IMR-90 (cell line): ENCODE measurements at regions not wholly inside any gene's neighbourhood (a gene's known extent, or its start where the extent isn't known, plus 50 kb on each side); places are given as distances from the start of the nearest gene placed in this dataset.

Source experiments
- ATAC-seq: fragments of 200-7000 bp; cut with Tn5 transposase; 2 replicates; pipeline ENCODE4 v1.9.1; 2020; ENCODE audit warnings: low read depth, mild to moderate bottlenecking, moderate library complexity
- BruUV-seq: library from RNA; stranded (reverse); fragments of 400-500 nt; replicated peaks from 2 replicates; lab custom pipeline; 2021; lab: Mats Ljungman, UMichigan
- CTCF ChIA-PET: fragments of 300-600 bp; formaldehyde crosslinking; extraction: SDS; loops from one replicate; lab custom pipeline; 2021; ENCODE audit warnings: antibody characterized with exemption; lab: Yijun Ruan, JAX
- POLR2A ChIA-PET: fragments of 300-600 bp; sonication (Branson Sonifier 250); formaldehyde crosslinking; loops from one replicate; lab custom pipeline; 2022; ENCODE audit warnings: antibody characterized with exemption; ENCODE audit not compliant: unreplicated experiment; lab: Charles Lee
- DNase-seq: peaks from one replicate; pipeline ENCODE4 v3.0.0; 2013
- H2AFZ ChIP-seq: replicated peaks from 2 replicates; pipeline ENCODE3; 2013; ENCODE audit warnings: low read length, mild to moderate bottlenecking; ENCODE audit not compliant: poor library complexity
- H2AK5ac ChIP-seq: 2 replicates; pipeline ENCODE4 v1.6.1; 2013; ENCODE audit warnings: low read depth, low read length, inconsistent platforms
- H2AK9ac ChIP-seq: replicated peaks from 2 replicates; pipeline ENCODE3; 2013; ENCODE audit warnings: mild to moderate bottlenecking, low read depth, low read length, moderate library complexity; ENCODE audit not compliant: poor library complexity
- H2BK120ac ChIP-seq: 2 replicates; pipeline ENCODE4 v1.6.1; 2013; ENCODE audit warnings: low read depth, low read length, inconsistent platforms
- H2BK15ac ChIP-seq: 3 replicates; pipeline ENCODE4 v1.6.1; 2013; ENCODE audit warnings: low read depth, low read length, inconsistent platforms
- H2BK20ac ChIP-seq: 2 replicates; pipeline ENCODE4 v1.6.1; 2013; ENCODE audit warnings: low read depth, mild to moderate bottlenecking, inconsistent platforms, low read length, moderate library complexity
- H2BK5ac ChIP-seq: 2 replicates; pipeline ENCODE4 v1.6.1; 2013; ENCODE audit warnings: mild to moderate bottlenecking, low read depth, low read length, inconsistent platforms; ENCODE audit not compliant: poor library complexity, severe bottlenecking
- H3K14ac ChIP-seq: replicated peaks from 2 replicates; pipeline ENCODE4 v1.6.1; 2013; ENCODE audit warnings: low read depth, low read length, inconsistent platforms
- H3K18ac ChIP-seq: 2 replicates; pipeline ENCODE4 v1.6.1; 2013; ENCODE audit warnings: low read depth, low read length, control low read depth
- H3K23ac ChIP-seq: 2 replicates; pipeline ENCODE4 v1.6.1; 2013; ENCODE audit warnings: low read depth, low read length, inconsistent platforms
- H3K27ac ChIP-seq: 2 replicates; pipeline ENCODE4 v1.5.1; 2013; ENCODE audit warnings: mild to moderate bottlenecking, control low read depth, low read length; ENCODE audit not compliant: insufficient read depth
- H3K27me3 ChIP-seq: 2 replicates; pipeline ENCODE4 v1.6.1; 2013; ENCODE audit warnings: low read length; ENCODE audit not compliant: control insufficient read depth, insufficient read depth
- H3K36me3 ChIP-seq: 2 replicates; pipeline ENCODE4 v1.6.1; 2013; ENCODE audit warnings: low read length, mixed read lengths; ENCODE audit not compliant: control insufficient read depth, insufficient read depth
- H3K4ac ChIP-seq: 2 replicates; pipeline ENCODE4 v1.6.1; 2013; ENCODE audit warnings: low read depth, low read length, inconsistent platforms
- H3K4me1 ChIP-seq: 2 replicates; pipeline ENCODE4 v1.6.1; 2013; ENCODE audit warnings: low read length, mixed read lengths; ENCODE audit not compliant: control insufficient read depth, insufficient read depth
- H3K4me2 ChIP-seq: 2 replicates; pipeline ENCODE4 v1.6.1; 2013; ENCODE audit warnings: low read depth, mild to moderate bottlenecking, control low read depth, low read length, moderate library complexity
- H3K4me3 ChIP-seq: 2 replicates; pipeline ENCODE4 v1.5.1; 2013; ENCODE audit warnings: low read depth, mild to moderate bottlenecking, control low read depth, low read length, moderate library complexity; ENCODE audit not compliant: insufficient read depth
- H3K56ac ChIP-seq: 2 replicates; pipeline ENCODE4 v1.6.1; 2013; ENCODE audit warnings: low read length, inconsistent platforms; ENCODE audit not compliant: insufficient read depth; ENCODE audit errors: extremely low read depth
- H3K79me1 ChIP-seq, 2 experiments: 2 replicates each; pipeline ENCODE4 v1.6.1; 2013; ENCODE audit warnings: low read length in 2 of 2, inconsistent platforms in 1 of 2, low read depth in 1 of 2
- H3K9ac ChIP-seq: 2 replicates; pipeline ENCODE4 v1.6.1; 2013; ENCODE audit warnings: low read depth, low read length, control low read depth
- H3K9me1 ChIP-seq: 2 replicates; pipeline ENCODE4 v1.6.1; 2013; ENCODE audit warnings: low read length, inconsistent platforms; ENCODE audit not compliant: insufficient read depth
- H3K9me3 ChIP-seq: 2 replicates; pipeline ENCODE4 v1.6.1; 2013; ENCODE audit warnings: low read length; ENCODE audit not compliant: control insufficient read depth, insufficient read depth
- H4K20me1 ChIP-seq: 2 replicates; pipeline ENCODE4 v1.6.1; 2013; ENCODE audit warnings: low read length, inconsistent platforms; ENCODE audit not compliant: insufficient read depth
- H4K5ac ChIP-seq: 2 replicates; pipeline ENCODE4 v1.6.1; 2013; ENCODE audit warnings: mild to moderate bottlenecking, low read depth, low read length, control low read depth
- H4K8ac ChIP-seq, 2 experiments: 2 replicates each; pipeline ENCODE4 v1.6.1; 2013; ENCODE audit warnings: low read depth in 2 of 2, low read length in 2 of 2, control low read depth in 1 of 2, inconsistent platforms in 1 of 2
- H4K91ac ChIP-seq: 2 replicates; pipeline ENCODE4 v1.6.1; 2013; ENCODE audit warnings: low read depth, low read length, inconsistent platforms; ENCODE audit not compliant: insufficient read depth
- BHLHE40 ChIP-seq: fragments of 150-350 bp; IDR thresholded peaks from 2 replicates; pipeline ENCODE4 v1.6.1; 2016; ENCODE audit warnings: mild to moderate bottlenecking, low read depth, low read length
- FOS ChIP-seq: fragments of 150-350 bp; IDR thresholded peaks from 2 replicates; pipeline ENCODE4 v1.6.1; 2016; ENCODE audit warnings: low read depth, low read length
- MAFK ChIP-seq: IDR thresholded peaks from 2 replicates; pipeline ENCODE4 v1.6.1; 2012; ENCODE audit warnings: low read depth, low read length, improper control_type of control experiment
- MAZ ChIP-seq: IDR thresholded peaks from 2 replicates; pipeline ENCODE4 v1.6.1; 2012; ENCODE audit warnings: low read depth, mild to moderate bottlenecking, low read length, improper control_type of control experiment, moderate library complexity, borderline replicate concordance
- MXI1 ChIP-seq: IDR thresholded peaks from 2 replicates; pipeline ENCODE4 v1.6.1; 2012; ENCODE audit warnings: low read depth, mild to moderate bottlenecking, low read length, moderate library complexity, borderline replicate concordance
- POLR2A ChIP-seq: IDR thresholded peaks from 2 replicates; pipeline ENCODE4 v1.6.1; 2012; ENCODE audit warnings: mild to moderate bottlenecking, low read depth, low read length
- RFX5 ChIP-seq: IDR thresholded peaks from 2 replicates; pipeline ENCODE4 v1.8.0; 2012; ENCODE audit warnings: low read depth, mild to moderate bottlenecking, low read length, moderate library complexity
- SMC3 ChIP-seq: fragments of 150-350 bp; IDR thresholded peaks from 2 replicates; pipeline ENCODE4 v1.6.1; 2016; ENCODE audit warnings: low read depth, mild to moderate bottlenecking, antibody characterized with exemption, low read length, moderate library complexity
- WGBS, 2 experiments: methylation state at CpG; one replicate each; pipeline versions ENCODE4 v1.1.5 to v1.1.7; 2013; ENCODE audit warnings: missing lambda C conversion rate in 2 of 2; ENCODE audit not compliant: insufficient read length in 1 of 2; ENCODE audit errors: extremely low coverage in 2 of 2; 5-methylcytosine and 5-hydroxymethylcytosine counted together
- dilution Hi-C: fragments of 300-500 bp; cut with HindIII; formaldehyde crosslinking; loops from one replicate; pipeline ENCODE4 v1.14.3; 2018; ENCODE audit warnings: low sequenced_read_pairs; ENCODE audit not compliant: unreplicated experiment
- in situ Hi-C: fragments of 300-500 bp; cut with MboI; formaldehyde crosslinking; loops from 3 replicates; pipeline ENCODE4 v1.14.3; 2019; ENCODE audit warnings: low sequenced_read_pairs, inconsistent platforms, mixed read lengths
- intact Hi-C: fragments of 100-400 bp; cut with micrococcal nuclease; formaldehyde crosslinking; loops from 2 replicates; pipeline ENCODE4 v1.10.0; 2022
- TF ChIP-seq, protein P1 (sequence below): conservative IDR thresholded peaks from 2 replicates; pipeline ENCODE4 v1.5.1; 2012; ENCODE audit warnings: mild to moderate bottlenecking, low read depth, low read length, improper control_type of control experiment

DNA sequence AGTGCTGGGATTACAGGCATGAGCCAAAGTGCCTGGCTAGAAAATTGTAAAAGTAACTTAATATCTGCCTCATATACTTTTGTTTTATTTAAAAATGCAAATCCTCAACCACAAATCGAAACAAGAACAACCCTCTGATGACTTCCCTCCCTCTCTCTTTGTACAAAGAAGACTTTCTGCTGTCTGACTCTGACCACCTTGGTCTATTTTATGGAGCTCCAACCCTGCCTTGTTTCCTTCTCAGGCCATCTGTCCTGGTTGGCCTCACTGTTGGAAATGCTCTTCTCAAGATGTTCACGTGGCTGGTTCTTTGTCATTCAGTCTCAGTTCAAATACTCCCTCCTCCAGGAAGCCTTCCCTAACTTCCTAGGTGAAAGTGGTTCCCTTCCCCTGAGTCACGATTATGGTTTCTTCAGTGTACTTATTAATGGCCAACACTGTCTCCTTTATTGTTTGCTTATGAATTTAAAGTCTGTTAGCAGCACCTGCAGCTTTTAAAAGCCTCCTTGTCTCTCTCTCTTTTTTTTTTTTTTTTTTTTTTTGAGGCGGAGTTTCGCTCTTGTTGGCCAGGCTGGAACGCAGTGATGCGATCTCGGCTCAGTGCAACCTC, 151.5 kb upstream of the SALL4 start:
- H4K91ac ChIP-seq = no peak overlapping the region
- no peaks in the 10 kb centered on the region; the same call in 1 of the 2 replicates for H3K9me1 ChIP-seq
- no peak overlapping the region for H3K27ac ChIP-seq
- no peak for ATAC-seq
- POLR2A ChIA-PET = no interaction called here
- H3K9me3 ChIP-seq = no peaks in the 10 kb centered on the region
- CTCF ChIA-PET = interaction anchor here (0.6 kb wide), 1 partner anchor 272 kb away, joined by 6 read pairs; no protein-coding TSS in a partner anchor
- in situ Hi-C loops (no loop called here), dilution Hi-C loops (no loop called here), intact Hi-C loops (no loop called here)
- no peak overlapping the region for H3K56ac ChIP-seq
- H2AK5ac ChIP-seq = no peak overlapping the region
- H4K20me1 ChIP-seq = no peaks in the 10 kb centered on the region
- no peak overlapping the region for H3K18ac ChIP-seq
- no peak overlapping the region for H3K23ac ChIP-seq
- TF ChIP-seq RFX5 = no peak
- TF ChIP-seq FOS = no peak
- no peak for TF ChIP-seq SMC3
- TF ChIP-seq POLR2A = no peak
- no peak for TF ChIP-seq MXI1
- TF ChIP-seq MAZ = no peak
- no peak for TF ChIP-seq MAFK
- TF ChIP-seq BHLHE40 = no peak
- TF ChIP-seq, protein P1, sequence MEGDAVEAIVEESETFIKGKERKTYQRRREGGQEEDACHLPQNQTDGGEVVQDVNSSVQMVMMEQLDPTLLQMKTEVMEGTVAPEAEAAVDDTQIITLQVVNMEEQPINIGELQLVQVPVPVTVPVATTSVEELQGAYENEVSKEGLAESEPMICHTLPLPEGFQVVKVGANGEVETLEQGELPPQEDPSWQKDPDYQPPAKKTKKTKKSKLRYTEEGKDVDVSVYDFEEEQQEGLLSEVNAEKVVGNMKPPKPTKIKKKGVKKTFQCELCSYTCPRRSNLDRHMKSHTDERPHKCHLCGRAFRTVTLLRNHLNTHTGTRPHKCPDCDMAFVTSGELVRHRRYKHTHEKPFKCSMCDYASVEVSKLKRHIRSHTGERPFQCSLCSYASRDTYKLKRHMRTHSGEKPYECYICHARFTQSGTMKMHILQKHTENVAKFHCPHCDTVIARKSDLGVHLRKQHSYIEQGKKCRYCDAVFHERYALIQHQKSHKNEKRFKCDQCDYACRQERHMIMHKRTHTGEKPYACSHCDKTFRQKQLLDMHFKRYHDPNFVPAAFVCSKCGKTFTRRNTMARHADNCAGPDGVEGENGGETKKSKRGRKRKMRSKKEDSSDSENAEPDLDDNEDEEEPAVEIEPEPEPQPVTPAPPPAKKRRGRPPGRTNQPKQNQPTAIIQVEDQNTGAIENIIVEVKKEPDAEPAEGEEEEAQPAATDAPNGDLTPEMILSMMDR = no peak
- H2AFZ ChIP-seq = no peak overlapping the region
- no peak overlapping the region for H3K4me3 ChIP-seq
- no peak overlapping the region for H2BK5ac ChIP-seq
- H2BK120ac ChIP-seq = no peak overlapping the region
- H2BK15ac ChIP-seq = no peak overlapping the region
- no peak overlapping the region for H3K14ac ChIP-seq
- H3K36me3 ChIP-seq = no peaks in the 10 kb centered on the region
- H3K9ac ChIP-seq = no peak overlapping the region
- no peak overlapping the region for H2BK20ac ChIP-seq
- BruUV-seq = no TSS peak
- DNase-seq = no peak
- no peak overlapping the region for H3K4me2 ChIP-seq
- H4K8ac ChIP-seq = no peak overlapping the region
- H3K27me3 ChIP-seq = no peaks in the 10 kb centered on the region; the same call in 1 of the 2 replicates
- H3K4me1 ChIP-seq = no peaks in the 10 kb centered on the region
- WGBS, 2 experiments = 68% methylated on average over 3 of the region's 8 CpGs; no CpG with 5 or more reads in 1 of the 2 experiments
- no peak overlapping the region for H2AK9ac ChIP-seq
- H3K4ac ChIP-seq = no peak overlapping the region
- no peak overlapping the region for H4K5ac ChIP-seq
- no peaks in the 10 kb centered on the region for H3K79me1 ChIP-seq
